NCI-H1930 (cell line): ENCODE measurements at regions not wholly inside any gene's neighbourhood (a gene's known extent, or its start where the extent isn't known, plus 50 kb on each side); places are given as distances from the start of the nearest gene placed in this dataset.
A peak's percentile ranks its signal among the peaks of the same experiment; 100 is the strongest.
"Not testable (repeated sequence)": the region's sequence is repeated elsewhere in the genome, so short reads cannot be mapped to it uniquely, and the experiment has no call there.

Experiments used
- DNase-seq, 2 experiments: peaks; one replicate each; lab custom pipeline; 2025; lab: John Stamatoyannopoulos, UW

GRCh38 chrX:27404366-27404765 lies 58.8 kb downstream of the PPP4R3C start:
- no peak for DNase-seq

GRCh38 chrX:27399146-27399456 lies 64.0 kb downstream of the PPP4R3C start:
- DNase-seq: no peak

GRCh38 chrX:27391623-27392022 lies 71.5 kb downstream of the PPP4R3C start:
- no peak for DNase-seq

GRCh38 chrX:27381419-27381818 lies 81.7 kb downstream of the PPP4R3C start:
- no peak for DNase-seq

- no peak for DNase-seq
Observed at GRCh38 chrX:27380163-27380845, 82.8 kb downstream of the PPP4R3C start.

GRCh38 chrX:27354021-27354420 lies 109.1 kb downstream of the PPP4R3C start:
- no peak for DNase-seq

- no peak for DNase-seq
Observed at GRCh38 chrX:27350476-27350875, 112.7 kb downstream of the PPP4R3C start.

- peak; percentile 2 to 3 for DNase-seq
Observed at GRCh38 chrX:27336466-27337091, 126.6 kb downstream of the PPP4R3C start.

- DNase-seq: no peak
Observed at GRCh38 chrX:27321632-27322031, 141.5 kb downstream of the PPP4R3C start.

GRCh38 chrX:27309406-27309805 lies 153.7 kb downstream of the PPP4R3C start:
- no peak for DNase-seq

- no peak for DNase-seq
Observed at GRCh38 chrX:27307546-27307945, 155.6 kb downstream of the PPP4R3C start.

- not testable (repeated sequence) for DNase-seq
Observed at GRCh38 chrX:27292552-27292951, 170.6 kb downstream of the PPP4R3C start.

- DNase-seq: no peak
Observed at GRCh38 chrX:27276751-27277150, 186.4 kb downstream of the PPP4R3C start.

GRCh38 chrX:27254656-27255055 lies 208.5 kb downstream of the PPP4R3C start:
- DNase-seq: no peak

GRCh38 chrX:27251369-27251768 lies 211.8 kb downstream of the PPP4R3C start:
- DNase-seq: no peak

- no peak for DNase-seq
Observed at GRCh38 chrX:27242581-27242980, 220.6 kb downstream of the PPP4R3C start.

GRCh38 chrX:27241981-27242380 lies 221.2 kb downstream of the PPP4R3C start:
- no peak for DNase-seq

GRCh38 chrX:27240042-27240441 lies 223.1 kb downstream of the PPP4R3C start:
- not testable (repeated sequence) for DNase-seq

- DNase-seq: no peak
Observed at GRCh38 chrX:27236681-27237080, 226.5 kb downstream of the PPP4R3C start.

- no peak for DNase-seq
Observed at GRCh38 chrX:27229721-27230120, 233.4 kb downstream of the PPP4R3C start.

- no peak for DNase-seq
Observed at GRCh38 chrX:27222661-27223060, 240.5 kb downstream of the PPP4R3C start.

GRCh38 chrX:27186671-27187070 lies 276.5 kb downstream of the PPP4R3C start:
- DNase-seq: peak in 1 of 2 experiments; percentile 15

GRCh38 chrX:27163236-27163635 lies 299.9 kb downstream of the PPP4R3C start:
- no peak for DNase-seq

GRCh38 chrX:27162496-27162895 lies 300.6 kb downstream of the PPP4R3C start:
- no peak for DNase-seq
